ENCODE measurements at regions not wholly inside any gene's neighbourhood (a gene's known extent, or its start where the extent isn't known, plus 50 kb on each side); places are given as distances from the start of the nearest gene placed in this dataset.

DNA sequence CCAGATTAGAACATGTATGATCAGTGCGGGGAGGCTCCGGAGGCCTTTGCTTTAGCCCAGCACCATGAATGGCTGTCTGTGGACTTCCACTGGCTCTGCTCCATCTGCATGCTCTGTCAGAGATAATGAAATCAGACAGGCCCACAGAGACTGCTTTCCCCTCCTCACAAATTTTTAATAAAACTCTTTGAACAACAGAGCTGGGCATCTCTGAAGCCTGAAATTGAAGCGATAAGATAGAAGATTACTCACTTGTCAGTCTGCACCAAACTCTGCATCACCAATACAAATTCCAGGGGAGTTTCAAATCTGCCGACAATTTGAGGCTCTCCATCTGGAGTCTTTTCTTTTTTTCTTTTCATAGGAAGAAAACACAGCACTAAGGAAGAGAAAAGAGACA, 110.0 kb downstream of the DYRK2 start:
- TF ChIP-seq CTCF (IDR thresholded peaks at IDR 0.05) (no peak), BHLHE40 (IDR thresholded peaks at IDR 0.05; ENCODE audit: low read depth, low read length) (no peak), POLR2A (IDR thresholded peaks at IDR 0.05; ENCODE audit: low read length) (no peak), EP300 (IDR thresholded peaks at IDR 0.05) (no peak), MYC (IDR thresholded peaks at IDR 0.05; ENCODE audit: borderline replicate concordance, low read length) (no peak), KDM5A (IDR thresholded peaks at IDR 0.05) (no peak), SMC3 (IDR thresholded peaks at IDR 0.05) (no peak), MAX (IDR thresholded peaks at IDR 0.05) (no peak), PHF8 (IDR thresholded peaks at IDR 0.05; ENCODE audit: borderline replicate concordance, low read depth) (no peak), CBX2 (IDR thresholded peaks at IDR 0.05; ENCODE audit: borderline replicate concordance, low read depth) (no peak), CHD4 (IDR thresholded peaks at IDR 0.05; ENCODE audit: borderline replicate concordance) (no peak), RAD21 (conservative IDR thresholded peaks at IDR 0.05 in 1 of 2, IDR thresholded peaks at IDR 0.05 in 1 of 2) (no peak)

Data from A549 (cell line).